ENCODE measurements at regions not wholly inside any gene's neighbourhood (a gene's known extent, or its start where the extent isn't known, plus 50 kb on each side); places are given as distances from the start of the nearest gene placed in this dataset.

- no peaks in the 10 kb centered on the region for H3K36me3 ChIP-seq (ENCODE audit: insufficient read depth)
- H3K4me3 ChIP-seq (IDR thresholded peaks at IDR 0.05; ENCODE audit: insufficient read depth, low read depth, low read length) = no peak overlapping the region
- H3K27me3 ChIP-seq (ENCODE audit: insufficient read depth, low read depth) = no peaks in the 10 kb centered on the region
- H2AFZ ChIP-seq (ENCODE audit: low read depth) = no peak overlapping the region
- H3K27ac ChIP-seq = no peak overlapping the region
- no peak for TF ChIP-seq CTCF (conservative IDR thresholded peaks at IDR 0.05; ENCODE audit: low read depth, low read length)
- H3K79me2 ChIP-seq (ENCODE audit: insufficient read depth, low read depth) = no peaks in the 10 kb centered on the region
- no peak overlapping the region for H3K9ac ChIP-seq
- H4K20me1 ChIP-seq (ENCODE audit: insufficient read depth) = no peaks in the 10 kb centered on the region
- H3K4me1 ChIP-seq (ENCODE audit: low read depth, poor library complexity, severe bottlenecking) = peaks cover 12% of the 10 kb centered on the region
- no peak overlapping the region for H3K4me2 ChIP-seq
Measured at GRCh38 chr6:144721232-144721631, 436.1 kb downstream of the UTRN start.

GRCh38 chr6:144722154-144722737 is 437.1 kb downstream of the UTRN start:
- H2AFZ ChIP-seq (ENCODE audit: low read depth) = no peak overlapping the region
- no peaks in the 10 kb centered on the region for H3K79me2 ChIP-seq (ENCODE audit: insufficient read depth, low read depth)
- H3K36me3 ChIP-seq (ENCODE audit: insufficient read depth) = no peaks in the 10 kb centered on the region
- no peak overlapping the region for H3K27ac ChIP-seq
- H3K4me3 ChIP-seq (IDR thresholded peaks at IDR 0.05; ENCODE audit: insufficient read depth, low read depth, low read length) = no peak overlapping the region
- no peak overlapping the region for H3K9ac ChIP-seq
- no peaks in the 10 kb centered on the region for H4K20me1 ChIP-seq (ENCODE audit: insufficient read depth)
- H3K27me3 ChIP-seq (ENCODE audit: insufficient read depth, low read depth) = no peaks in the 10 kb centered on the region
- peaks cover 2% of the 10 kb centered on the region for H3K4me1 ChIP-seq (ENCODE audit: low read depth, poor library complexity, severe bottlenecking)
- no peak overlapping the region for H3K4me2 ChIP-seq
- no peak for TF ChIP-seq CTCF (conservative IDR thresholded peaks at IDR 0.05; ENCODE audit: low read depth, low read length)

GRCh38 chr6:144722925-144723324 is 437.8 kb downstream of the UTRN start:
- Histone ChIP-seq H3K27ac (no peak overlapping the region), H2AFZ (ENCODE audit: low read depth) (no peak overlapping the region), H3K36me3 (ENCODE audit: insufficient read depth) (no peaks in the 10 kb centered on the region), H3K4me3 (IDR thresholded peaks at IDR 0.05; ENCODE audit: insufficient read depth, low read depth, low read length) (no peak overlapping the region), H3K79me2 (ENCODE audit: insufficient read depth, low read depth) (no peaks in the 10 kb centered on the region), H3K27me3 (ENCODE audit: insufficient read depth, low read depth) (no peaks in the 10 kb centered on the region), H3K9ac (no peak overlapping the region), H4K20me1 (ENCODE audit: insufficient read depth) (no peaks in the 10 kb centered on the region), H3K4me2 (no peak overlapping the region), H3K4me1 (ENCODE audit: low read depth, poor library complexity, severe bottlenecking) (no peaks in the 10 kb centered on the region)
- no peak for TF ChIP-seq CTCF (conservative IDR thresholded peaks at IDR 0.05; ENCODE audit: low read depth, low read length)

GRCh38 chr6:144723431-144723830 is 438.3 kb downstream of the UTRN start:
- Histone ChIP-seq H4K20me1 (ENCODE audit: insufficient read depth) (no peaks in the 10 kb centered on the region), H3K4me1 (ENCODE audit: low read depth, poor library complexity, severe bottlenecking) (no peaks in the 10 kb centered on the region), H3K4me2 (no peak overlapping the region), H3K27ac (no peak overlapping the region), H3K27me3 (ENCODE audit: insufficient read depth, low read depth) (no peaks in the 10 kb centered on the region), H3K9ac (no peak overlapping the region), H3K4me3 (IDR thresholded peaks at IDR 0.05; ENCODE audit: insufficient read depth, low read depth, low read length) (no peak overlapping the region), H2AFZ (ENCODE audit: low read depth) (no peak overlapping the region), H3K36me3 (ENCODE audit: insufficient read depth) (no peaks in the 10 kb centered on the region), H3K79me2 (ENCODE audit: insufficient read depth, low read depth) (no peaks in the 10 kb centered on the region)
- TF ChIP-seq CTCF (conservative IDR thresholded peaks at IDR 0.05; ENCODE audit: low read depth, low read length) = no peak

Data from KMS-11 (cell line).